ENCODE measurements at regions not wholly inside any gene's neighbourhood (a gene's known extent, or its start where the extent isn't known, plus 50 kb on each side); places are given as distances from the start of the nearest gene placed in this dataset.

DNA sequence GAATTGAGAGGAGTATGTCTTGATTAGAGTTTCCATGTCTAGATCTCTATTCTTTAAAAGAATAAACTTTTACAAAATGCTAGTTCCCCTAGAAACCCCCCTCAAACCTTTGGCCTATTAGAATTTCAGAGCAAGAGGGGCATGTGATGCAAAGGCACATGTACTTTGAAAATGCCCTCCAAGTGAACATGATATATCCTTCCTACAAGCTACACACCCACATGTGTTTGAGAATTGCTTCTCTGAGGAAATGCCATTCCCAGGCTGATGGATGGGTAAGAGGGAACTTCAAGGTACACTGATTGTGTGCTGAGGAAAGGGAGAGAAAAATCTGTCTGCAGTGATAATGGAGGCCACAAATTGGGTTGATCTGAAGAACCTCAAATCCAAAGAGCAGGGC is 59.5 kb upstream of the PSMA1 start:
- no peak overlapping the region for H3K27ac ChIP-seq (ENCODE audit: low read depth in 2 of 2, low read length in 2 of 2)
- FAIRE-seq (no peak), DNase-seq (no peak)
- no peak for TF ChIP-seq CTCF (IDR thresholded peaks at IDR 0.05; ENCODE audit: borderline replicate concordance, extremely low read depth, insufficient read depth)
- H3K9me3 ChIP-seq (ENCODE audit: control insufficient read depth in 2 of 3, insufficient read depth in 1 of 3, low read length in 3 of 3) = no peaks in the 10 kb centered on the region
- no peak overlapping the region for H3K4me3 ChIP-seq (ENCODE audit: low read length in 3 of 3)
- no peak overlapping the region for H3K9ac ChIP-seq (ENCODE audit: low read length in 3 of 3)
- peaks cover 0 to 17% (median 11%) of the 10 kb centered on the region in 3 donors for H3K4me1 ChIP-seq (ENCODE audit: control insufficient read depth in 2 of 3, insufficient read depth in 2 of 3, low read depth in 1 of 3, low read length in 3 of 3)
- no peaks in the 10 kb centered on the region for H3K27me3 ChIP-seq (ENCODE audit: control insufficient read depth, insufficient read depth, low read length)
- intact Hi-C loops (cut with DNase I) = no loop called here
- no peaks in the 10 kb centered on the region for H3K36me3 ChIP-seq (ENCODE audit: control insufficient read depth in 2 of 3, insufficient read depth in 3 of 3, low read length in 3 of 3)

GRCh38 chr11:14582793-14583192 is 60.8 kb upstream of the PDE3B start:
- no peak for DNase-seq
- peak overlapping the region; percentile 43 to 63 for H3K27ac ChIP-seq (ENCODE audit: low read depth in 2 of 2, low read length in 2 of 2)

DNA sequence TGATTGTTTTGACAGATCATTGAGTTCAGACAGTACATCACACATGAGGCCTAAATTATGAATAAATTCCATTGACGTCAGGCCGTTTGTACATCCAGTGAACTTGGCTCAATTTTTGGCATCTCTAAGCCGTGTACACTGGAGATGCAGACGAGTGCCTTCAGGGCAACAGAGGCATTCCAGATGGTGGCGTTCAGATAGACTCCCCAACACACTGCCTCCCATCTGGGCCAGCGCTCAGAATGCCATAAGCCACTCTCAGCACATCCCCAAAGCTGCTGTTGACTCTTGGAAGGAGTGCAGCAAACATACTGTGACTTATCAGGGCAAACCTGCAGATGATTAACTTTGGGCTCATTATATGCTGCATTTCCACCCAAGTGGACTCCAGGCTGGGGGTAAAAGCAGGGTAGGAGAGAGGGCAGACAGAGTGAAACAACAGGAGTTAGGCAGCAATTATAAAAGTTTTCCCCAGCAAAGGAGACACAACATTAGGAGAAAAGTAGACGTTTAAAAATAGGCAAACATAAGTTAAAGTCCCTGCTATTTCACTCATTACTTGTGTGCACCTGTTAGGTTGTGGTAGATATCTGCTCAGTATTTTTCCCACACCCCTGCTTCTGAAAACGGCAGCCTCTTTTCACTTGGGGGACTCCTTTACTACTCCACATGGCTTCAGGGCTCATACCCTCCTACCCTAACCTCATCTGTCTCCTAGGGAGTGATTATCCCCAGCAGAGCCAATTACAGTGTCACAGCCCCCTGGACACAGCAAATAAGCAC is 60.2 kb upstream of the PDE3B start:
- intact Hi-C loops (cut with DNase I) = no loop called here
- Histone ChIP-seq H3K4me1 (ENCODE audit: control insufficient read depth in 2 of 3, insufficient read depth in 2 of 3, low read depth in 1 of 3, low read length in 3 of 3) (peaks cover 0 to 21% (median 13%) of the 10 kb centered on the region in 3 donors), H3K9ac (ENCODE audit: low read length in 3 of 3) (peak overlapping the region in 1 of 3 donors; percentile 42), H3K9me3 (ENCODE audit: control insufficient read depth in 2 of 3, insufficient read depth in 1 of 3, low read length in 3 of 3) (no peaks in the 10 kb centered on the region), H3K36me3 (ENCODE audit: control insufficient read depth in 2 of 3, insufficient read depth in 3 of 3, low read length in 3 of 3) (no peaks in the 10 kb centered on the region), H3K27me3 (ENCODE audit: control insufficient read depth, insufficient read depth, low read length) (no peaks in the 10 kb centered on the region), H3K27ac (ENCODE audit: low read depth in 2 of 2, low read length in 2 of 2) (peak overlapping the region; percentile 83 to 86), H3K4me3 (ENCODE audit: low read length in 3 of 3) (peak overlapping the region in 2 of 3 donors; percentile 7 to 15)
- no peak for TF ChIP-seq CTCF (IDR thresholded peaks at IDR 0.05; ENCODE audit: borderline replicate concordance, extremely low read depth, insufficient read depth)
- DNase-seq (peak in 4 of 5 donors; percentile 37 to 81 (median 58)), FAIRE-seq (no peak)

More at GRCh38 chr11:14582793-14583192, 60.8 kb upstream of the PDE3B start:
- H3K4me3 ChIP-seq (ENCODE audit: low read length in 3 of 3) = no peak overlapping the region
- intact Hi-C loops (cut with DNase I) = no loop called here
- no peak overlapping the region for H3K9ac ChIP-seq (ENCODE audit: low read length in 3 of 3)
- FAIRE-seq = no peak
- H3K4me1 ChIP-seq (ENCODE audit: control insufficient read depth in 2 of 3, insufficient read depth in 2 of 3, low read depth in 1 of 3, low read length in 3 of 3) = peaks cover 0 to 21% (median 15%) of the 10 kb centered on the region in 3 donors
- no peaks in the 10 kb centered on the region for H3K36me3 ChIP-seq (ENCODE audit: control insufficient read depth in 2 of 3, insufficient read depth in 3 of 3, low read length in 3 of 3)
- H3K9me3 ChIP-seq (ENCODE audit: control insufficient read depth in 2 of 3, insufficient read depth in 1 of 3, low read length in 3 of 3) = no peaks in the 10 kb centered on the region
- no peaks in the 10 kb centered on the region for H3K27me3 ChIP-seq (ENCODE audit: control insufficient read depth, insufficient read depth, low read length)
- no peak for TF ChIP-seq CTCF (IDR thresholded peaks at IDR 0.05; ENCODE audit: borderline replicate concordance, extremely low read depth, insufficient read depth)
